NCI-H2029 treated with DMSO at 0.1 percent for 48 hours (cell line): ENCODE measurements at regions not wholly inside any gene's neighbourhood (a gene's known extent, or its start where the extent isn't known, plus 50 kb on each side); places are given as distances from the start of the nearest gene placed in this dataset.

Experiments used
- DNase-seq: peaks from one replicate; lab custom pipeline; 2025; lab: John Stamatoyannopoulos, UW

DNA sequence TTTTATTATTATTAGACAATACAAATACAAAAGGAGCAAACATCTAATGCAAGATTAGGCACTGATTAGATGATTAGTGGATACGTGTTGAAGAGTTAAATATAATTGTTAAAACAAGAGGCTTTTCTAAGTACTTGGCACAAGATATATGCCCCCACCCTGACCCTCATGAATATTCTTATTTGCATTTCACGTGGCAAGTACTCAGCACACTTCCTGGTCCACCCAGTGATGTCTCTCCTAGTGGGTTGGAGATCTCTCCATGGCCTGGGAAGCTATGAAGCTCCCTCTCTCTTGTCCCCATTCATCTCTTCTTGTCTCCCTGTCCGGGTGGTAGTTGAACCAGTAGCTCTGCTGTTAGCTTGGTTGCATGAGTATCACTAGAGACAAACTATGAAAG is 375.3 kb downstream of the ADRA2A start:
- no peak for DNase-seq

DNA sequence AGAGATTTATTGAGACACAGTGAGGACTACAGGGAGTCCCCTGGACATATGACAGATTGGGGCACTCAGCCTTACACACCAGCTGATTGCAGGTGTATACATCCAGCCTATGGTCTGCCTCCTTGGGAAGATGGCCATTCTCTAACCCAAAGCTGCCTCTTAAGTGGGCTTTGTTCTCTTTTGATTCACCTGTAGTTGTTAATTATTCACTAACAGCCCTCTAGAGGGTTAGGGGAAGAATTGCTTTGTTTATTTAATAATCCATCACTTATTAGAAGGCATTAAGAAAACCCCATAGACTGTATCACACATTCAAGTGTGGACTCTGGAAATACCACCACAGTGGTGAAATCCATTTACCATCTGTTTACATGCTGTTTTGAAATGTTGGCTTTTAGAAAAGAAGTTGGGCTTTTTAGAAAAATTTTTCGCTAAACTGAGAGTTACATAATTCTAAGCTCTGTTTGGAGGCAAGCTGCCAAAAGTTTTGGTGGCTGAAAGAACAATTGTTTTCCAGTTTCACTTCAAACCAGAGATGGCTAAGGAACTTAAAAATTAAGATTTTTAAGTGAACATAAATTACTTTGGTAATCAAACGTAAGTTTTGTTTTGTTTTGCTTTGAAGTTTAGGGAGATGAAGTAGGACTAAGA is 379.1 kb downstream of the ADRA2A start:
- DNase-seq, result no peak

DNA sequence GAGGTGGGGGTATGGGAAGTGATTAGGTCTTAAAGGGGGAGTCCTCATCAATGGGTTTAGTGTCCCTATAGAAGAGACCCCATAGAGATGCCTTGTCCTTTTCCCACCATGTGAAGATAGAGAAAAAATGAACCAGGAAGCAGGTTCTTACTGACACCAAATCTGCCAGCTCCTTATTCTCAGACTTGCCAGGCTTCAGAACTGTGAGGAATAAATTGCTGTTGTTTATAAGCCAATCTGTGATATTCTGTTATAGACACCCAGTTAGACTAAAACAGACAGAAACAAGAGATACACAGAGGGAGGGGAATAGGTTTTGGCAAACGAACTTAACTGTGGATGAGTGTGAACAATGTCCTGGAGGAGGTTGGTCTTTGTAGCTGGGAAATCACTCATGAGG is 381.4 kb downstream of the ADRA2A start:
- DNase-seq, result no peak

DNA sequence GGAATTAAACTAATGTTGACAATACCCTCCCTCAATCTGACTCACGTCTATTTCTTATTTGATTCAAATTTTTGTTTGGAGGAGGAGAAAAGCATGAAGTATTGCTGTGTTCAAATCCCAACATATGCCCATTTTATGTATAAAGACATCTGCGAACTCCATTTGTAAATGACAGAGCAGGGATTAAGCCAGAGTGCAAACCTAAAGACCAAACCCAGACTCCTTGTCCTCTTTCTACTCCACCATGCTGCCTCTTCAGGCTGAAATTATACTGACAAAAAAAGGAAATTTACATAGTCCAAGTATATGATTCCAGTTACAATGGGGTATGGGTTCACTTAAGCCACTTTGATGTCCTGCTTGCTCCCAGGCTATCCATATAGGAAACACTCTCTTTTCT is 383.1 kb downstream of the ADRA2A start:
- no peak for DNase-seq

DNA sequence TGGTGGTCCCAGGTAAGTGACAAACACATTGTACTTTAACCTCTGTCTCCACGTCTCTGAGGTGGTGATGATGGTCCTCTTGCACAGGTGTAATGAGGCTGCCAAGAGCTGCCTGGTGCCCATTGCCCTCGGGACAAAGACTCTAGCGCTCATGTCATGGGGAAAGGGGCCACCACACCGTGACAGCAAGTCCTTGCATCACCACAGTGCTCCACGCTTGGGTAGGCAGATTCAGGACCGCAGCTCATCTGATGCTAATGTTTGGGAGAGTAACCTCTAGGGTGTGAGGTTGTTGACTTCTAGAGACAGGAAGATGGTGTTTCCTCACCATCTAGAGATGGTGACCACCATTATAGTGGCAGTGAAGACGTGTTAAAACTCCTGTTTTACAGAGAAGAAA is 395.6 kb downstream of the ADRA2A start:
- DNase-seq, result no peak

DNA sequence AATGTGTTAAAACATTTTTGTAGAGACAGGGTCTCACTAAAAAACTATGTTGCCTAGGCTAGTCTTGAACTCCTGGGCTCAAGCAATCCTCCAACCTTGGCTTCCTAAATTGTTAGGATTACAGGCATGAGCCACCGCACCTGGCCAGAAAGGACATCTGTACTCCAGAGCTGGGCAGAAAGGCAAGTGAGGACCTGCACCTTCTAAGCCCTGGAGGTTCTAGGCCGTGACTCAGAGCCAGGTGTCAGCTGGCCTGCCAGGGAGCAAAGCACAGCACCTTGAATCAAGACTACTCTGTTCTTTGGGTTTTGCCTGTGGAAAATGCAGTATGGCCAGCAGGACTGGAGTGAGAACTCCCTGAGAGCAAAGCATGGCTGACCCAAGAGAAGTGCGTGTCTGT is 396.5 kb downstream of the ADRA2A start:
- DNase-seq, result no peak

DNA sequence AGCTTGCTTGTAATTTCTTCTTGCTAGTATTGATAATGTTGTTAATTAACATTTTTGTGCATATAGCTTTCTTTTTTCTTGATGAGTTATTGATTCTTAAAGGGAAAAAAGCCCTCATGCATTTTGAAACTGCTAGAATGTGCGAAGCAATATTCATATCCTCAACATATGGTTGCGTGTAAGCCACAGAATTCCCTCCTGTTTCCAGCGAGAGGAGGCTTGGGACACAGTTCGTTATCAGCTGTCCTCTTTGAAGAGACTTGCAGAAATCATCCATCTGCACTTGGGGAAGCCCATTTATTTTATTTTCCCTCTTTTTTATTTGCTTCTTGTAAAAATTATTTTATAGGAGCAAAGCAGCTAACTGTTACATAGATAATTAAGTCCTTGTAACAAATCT is 398.0 kb downstream of the ADRA2A start:
- DNase-seq, result no peak

DNA sequence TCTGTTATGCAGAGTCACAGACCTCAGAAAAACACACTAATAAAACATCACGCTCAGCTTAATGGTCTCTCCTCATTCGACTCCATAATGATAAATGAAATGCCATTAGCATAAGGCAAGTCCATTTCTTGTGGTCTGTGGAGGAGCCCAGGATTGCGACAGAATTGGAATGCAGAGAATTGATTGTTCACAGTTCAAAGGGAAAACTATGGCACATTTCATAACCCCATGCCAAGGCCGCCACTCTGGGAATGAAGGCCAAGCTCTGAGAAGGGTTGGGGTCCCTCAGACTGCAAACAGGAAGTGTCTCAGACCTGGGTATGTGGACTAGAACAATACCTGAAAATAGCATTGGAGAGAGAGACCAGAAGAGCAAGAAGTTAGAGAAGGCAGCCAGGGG is 398.9 kb downstream of the ADRA2A start:
- DNase-seq, result no peak

DNA sequence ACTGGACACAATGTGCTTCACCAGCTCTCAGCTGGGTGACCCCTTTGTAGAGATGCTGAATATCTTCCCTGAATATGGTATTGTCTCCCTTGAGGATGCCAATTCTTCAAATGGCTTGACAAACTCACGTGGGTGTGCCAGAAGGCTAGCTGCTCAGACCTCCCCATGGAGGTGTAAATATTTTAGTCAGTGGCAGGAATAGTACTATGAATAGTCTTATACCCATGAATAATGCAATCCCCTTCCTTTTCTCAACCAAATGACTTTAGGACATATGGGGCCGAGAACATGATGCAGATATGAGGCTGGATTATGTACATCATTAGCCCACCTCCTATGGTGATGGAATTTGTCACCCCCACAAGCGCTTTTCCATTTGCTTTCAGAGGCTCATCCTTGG is 401.8 kb downstream of the ADRA2A start:
- no peak for DNase-seq

DNA sequence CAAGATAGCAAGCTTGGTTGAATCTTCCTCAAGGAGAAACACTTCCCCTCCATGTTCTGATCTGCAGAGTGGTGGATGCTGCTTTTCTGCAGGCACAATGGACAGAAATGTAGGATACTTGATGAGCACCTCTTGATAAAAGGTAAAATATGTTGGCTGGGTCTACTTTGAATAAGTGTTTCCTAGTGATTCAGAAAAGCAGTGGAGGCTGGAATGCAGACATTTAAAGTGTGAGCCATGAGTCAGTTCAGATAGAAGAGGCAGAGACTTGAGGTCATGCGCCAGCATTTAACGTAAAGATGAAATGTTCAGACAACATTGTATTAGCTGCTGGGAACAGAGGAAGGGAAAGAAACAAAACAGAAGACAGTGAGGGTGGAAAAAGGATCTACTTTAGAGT is 403.1 kb downstream of the ADRA2A start:
- no peak for DNase-seq

DNA sequence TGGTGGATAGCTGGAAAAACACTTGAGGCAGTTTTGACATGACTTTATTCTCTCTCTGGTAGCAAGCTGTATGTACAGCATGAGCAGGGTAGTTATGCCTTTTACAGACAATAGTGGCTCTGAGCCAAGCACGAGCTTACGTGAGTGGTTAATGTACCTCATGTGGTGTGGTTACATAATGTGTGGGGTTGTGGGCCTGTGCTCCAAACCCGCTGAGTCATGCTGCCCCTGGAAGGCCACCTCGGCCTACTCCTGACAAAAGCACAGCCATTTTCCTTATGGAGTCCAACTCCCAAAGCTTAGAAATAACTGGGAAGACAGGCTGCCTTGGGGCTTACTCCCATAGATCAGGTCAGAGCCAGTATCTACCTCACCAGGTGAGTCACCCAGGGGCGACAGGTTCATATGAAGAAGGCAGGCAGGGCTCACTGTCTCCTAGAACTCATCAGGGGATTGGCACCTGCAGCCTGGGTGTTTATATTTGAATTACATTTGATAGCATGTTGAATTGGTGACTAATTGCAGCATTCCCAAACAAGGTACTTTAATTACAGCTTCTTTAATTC is 404.5 kb downstream of the ADRA2A start:
- DNase-seq, result no peak

DNA sequence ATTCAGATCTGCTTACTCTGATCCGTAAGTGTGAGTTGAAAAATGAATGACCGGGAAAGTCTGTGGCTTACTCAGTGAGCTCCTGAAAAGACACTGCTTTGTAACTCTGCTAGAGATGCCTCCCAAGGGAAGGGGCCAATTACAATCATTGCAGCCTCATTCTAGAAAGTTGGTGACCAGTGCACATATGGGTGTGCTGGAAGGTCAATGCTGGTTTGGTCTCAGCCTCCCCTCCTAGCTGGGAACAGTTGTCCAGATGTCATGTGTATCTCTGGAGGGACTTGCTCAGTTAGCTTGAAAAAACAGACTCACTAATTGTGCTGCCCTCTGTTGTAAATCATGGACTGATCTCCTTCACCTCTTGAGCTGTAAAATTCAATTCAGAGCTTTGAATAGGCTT is 405.0 kb downstream of the ADRA2A start:
- no peak for DNase-seq

DNA sequence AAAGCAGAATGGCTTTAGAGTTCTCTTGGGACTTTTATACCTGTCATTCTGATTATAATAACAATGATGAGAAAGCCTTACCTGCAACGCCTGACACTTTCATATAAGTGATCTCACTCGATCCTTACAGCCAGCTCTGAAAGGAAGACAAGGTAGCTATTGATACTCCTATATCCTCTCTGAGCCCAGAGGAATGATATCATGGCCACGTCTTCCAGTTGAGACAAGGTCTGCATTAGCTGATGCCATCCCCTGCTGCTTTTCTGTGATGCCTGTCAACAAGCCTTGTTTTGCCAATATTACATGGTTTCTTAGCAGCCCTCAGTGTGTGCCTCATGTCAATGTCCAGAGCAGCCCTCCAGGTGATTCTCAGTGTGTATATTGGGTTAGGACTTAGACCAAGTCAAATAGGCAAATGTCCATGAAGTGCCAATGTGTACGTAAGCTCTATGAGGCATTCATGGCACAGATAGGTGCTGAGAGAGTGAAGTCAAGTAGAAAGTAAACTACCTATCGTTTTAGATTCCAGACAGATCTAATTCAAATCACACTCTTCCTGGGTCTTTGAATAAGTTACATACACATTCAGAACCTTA is 405.9 kb downstream of the ADRA2A start:
- DNase-seq, result no peak

DNA sequence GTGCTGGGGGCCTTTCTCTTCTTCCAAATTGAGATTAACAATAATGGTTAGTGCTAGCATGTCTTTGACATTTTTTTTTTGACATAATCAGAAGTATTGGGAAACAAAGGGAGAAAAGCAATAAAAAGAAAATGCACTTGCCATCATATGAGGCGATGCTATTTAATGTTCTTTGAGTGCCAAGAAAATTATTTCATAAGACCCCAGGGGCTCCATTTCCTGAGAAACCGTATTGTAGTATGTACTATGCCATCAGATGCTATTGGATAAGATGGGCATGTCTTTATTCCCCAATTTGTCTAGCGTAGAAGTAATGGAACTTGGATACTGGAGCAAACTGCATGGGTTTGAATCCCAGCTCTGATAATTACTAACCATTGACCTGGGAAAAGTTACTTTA is 408.9 kb downstream of the ADRA2A start:
- DNase-seq, result no peak

DNA sequence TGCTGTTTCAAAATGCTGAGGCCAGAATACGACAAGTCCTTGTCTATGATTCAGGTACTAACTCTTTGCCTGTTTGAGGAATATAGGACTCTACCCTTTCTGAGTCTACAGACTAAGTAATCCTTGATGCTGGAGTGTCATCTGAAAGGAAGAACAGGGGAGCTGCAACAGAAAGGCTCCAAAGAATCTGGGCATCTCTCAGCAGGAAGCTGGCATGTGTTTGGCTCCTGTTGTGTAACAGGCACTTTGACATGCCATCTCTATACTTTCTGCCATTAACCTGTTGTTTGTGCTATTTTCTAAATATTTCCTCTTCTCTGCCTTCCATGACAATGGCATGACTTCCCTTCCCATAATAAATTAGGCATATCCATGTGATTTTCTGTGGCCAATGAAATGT is 409.5 kb downstream of the ADRA2A start:
- DNase-seq, result no peak

DNA sequence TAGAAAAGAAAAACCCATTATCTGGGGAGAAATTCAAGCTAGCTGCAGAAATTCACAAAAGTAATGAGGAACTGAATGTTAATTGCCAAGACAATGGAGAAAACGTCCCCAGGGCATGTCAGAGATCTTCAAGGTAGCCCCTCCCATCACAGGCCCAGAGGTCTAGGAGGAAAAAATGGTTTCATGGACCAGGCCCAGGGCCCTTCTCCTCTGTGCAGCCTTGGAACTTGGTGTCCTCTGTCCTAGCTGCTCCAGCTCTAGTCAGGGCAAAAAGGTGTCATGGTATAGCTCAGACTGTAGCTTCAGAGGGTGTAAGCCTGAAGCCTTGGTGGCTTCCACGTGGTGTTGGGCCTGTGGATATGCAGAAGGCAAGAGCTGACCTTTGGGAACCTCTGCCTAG is 411.8 kb downstream of the ADRA2A start:
- DNase-seq, result no peak

DNA sequence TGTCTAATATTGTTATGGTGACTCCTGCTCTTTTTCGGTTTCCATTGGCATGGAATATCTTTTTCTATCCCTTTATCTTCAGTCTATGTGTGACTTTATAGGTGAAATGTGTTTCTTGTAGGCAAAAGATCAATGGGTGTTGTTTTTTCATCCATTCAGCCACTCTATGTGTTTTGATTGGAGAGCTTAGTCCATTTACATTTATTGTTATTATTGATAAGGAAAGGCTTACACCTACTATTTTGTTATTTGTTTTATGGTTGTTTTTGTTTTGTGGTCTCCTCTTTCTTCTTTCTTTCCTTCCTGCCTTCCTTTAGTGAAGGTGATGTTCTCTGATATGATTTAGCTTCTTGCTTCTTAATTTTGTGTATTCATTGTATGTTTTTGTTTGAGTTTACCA is 414.3 kb downstream of the ADRA2A start:
- no peak for DNase-seq

DNA sequence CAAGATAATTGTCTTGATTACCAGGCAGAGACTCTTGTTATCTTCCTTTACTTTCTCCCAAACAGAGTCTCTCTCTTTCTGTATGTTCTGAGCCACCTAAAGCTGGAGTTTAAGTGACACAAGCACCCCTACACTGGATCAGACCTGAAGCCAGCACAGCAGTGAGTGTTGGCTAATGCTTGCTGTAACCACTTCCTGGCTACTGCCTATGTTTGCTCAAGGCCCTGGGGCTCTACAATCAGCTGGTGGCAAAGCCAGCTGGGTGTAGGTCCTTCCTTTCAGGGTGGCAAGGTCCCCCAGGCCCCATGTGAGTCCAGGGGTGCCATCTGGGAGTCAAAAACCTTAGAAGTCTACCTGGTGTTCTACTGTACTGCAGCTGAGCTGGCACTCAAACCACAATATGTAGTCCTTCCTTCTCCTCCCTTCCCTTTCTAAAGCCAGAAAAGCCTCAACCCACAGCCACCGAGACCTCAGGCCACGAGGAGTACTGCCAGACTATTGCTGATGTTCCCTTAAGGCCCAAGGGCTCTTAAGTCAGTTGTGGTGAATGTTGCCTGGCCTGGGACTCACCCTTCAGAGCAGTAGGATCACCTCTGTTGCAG is 416.3 kb downstream of the ADRA2A start:
- DNase-seq, result no peak

DNA sequence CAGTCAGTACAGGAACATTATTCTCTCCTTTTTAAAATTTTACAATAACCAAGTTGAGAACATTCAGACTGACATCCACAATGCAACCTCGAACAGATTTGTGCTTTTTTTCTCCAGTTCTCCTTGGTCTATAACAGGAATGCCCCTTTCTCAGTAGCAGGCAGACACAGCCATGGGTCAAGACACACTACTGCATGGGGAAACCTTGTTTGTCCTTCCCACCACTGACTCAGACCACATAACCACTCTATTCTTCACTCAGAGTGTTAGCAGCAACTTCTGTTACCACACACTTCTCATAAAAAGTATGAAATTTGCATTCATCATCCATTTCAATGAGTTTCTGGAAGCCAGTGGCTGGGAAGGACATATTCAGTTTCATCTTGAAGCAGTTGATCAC is 421.7 kb downstream of the ADRA2A start:
- no peak for DNase-seq

DNA sequence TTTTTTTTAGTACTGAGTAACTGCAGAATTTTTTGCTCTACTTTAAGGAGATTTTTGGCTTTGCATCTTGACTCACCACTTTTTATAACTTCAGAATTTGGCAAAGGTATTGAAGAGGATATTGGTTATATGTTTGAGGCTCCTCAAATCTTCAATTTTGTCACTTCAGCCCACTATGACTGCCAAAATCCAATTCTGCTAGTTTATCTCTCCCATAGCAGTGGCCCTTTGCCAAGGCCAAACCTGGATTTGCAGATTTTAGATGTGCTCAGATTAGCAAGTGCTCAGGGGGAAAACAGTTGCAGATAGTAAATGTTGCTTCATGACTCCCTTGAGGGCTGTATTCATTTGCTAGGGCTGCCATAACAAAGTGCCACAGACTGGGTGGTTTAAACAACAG is 427.5 kb downstream of the ADRA2A start:
- DNase-seq, result no peak

DNA sequence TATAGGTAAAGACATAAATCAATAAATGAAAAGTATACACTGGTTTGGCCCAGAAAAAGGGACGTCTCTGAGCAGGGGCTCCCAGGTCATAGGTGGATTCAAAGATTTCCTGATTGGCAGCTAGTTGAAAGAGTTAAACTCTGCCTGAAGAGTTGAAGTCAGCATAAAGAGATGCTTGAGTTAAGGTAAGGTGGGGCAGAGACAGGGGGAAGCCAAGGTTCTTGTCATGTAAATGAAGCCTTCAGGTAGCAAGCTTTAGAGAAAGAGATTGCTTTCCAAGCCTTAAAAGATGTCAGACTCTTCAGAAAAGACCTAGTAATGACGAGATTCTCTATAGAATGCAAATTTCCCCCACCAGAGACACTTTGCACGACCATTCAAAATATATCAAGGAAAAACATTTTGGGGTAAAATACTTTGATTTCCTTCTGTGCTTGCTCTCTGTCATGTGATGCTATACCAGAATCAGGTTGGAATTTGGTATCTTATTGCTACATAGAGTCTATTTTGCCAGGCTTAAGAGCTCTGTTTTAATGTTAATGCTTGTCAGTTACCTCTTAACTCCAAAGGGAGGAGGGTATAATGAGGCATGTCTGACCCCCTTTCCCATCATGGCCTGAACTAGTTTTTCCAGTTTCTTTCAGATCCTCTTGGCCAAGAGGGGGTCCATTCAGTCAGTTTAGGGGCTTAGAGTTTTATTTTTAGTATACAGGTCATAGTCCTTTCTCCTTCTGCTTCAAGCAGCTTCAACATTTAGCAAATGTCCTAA is 429.6 kb downstream of the ADRA2A start:
- no peak for DNase-seq

DNA sequence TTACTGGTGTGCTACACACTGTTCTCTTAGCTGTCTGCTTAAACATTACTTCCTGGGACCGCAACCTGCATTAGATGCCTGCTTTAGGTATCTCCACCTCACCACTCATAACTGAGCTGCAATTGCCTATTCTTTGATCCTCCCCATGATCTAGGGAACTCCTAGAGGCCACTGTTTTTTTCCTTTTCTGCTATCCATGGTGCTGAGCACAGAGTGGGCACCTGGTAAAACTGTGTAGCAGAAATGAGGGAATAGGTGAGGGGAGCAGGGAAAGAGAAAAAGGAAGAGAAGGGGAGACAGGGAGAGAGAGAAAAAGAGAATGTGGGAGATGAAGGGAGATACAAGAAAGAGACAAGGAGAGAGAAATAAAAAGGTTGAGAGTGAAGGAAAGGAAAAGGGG is 434.9 kb downstream of the ADRA2A start:
- DNase-seq, result no peak

DNA sequence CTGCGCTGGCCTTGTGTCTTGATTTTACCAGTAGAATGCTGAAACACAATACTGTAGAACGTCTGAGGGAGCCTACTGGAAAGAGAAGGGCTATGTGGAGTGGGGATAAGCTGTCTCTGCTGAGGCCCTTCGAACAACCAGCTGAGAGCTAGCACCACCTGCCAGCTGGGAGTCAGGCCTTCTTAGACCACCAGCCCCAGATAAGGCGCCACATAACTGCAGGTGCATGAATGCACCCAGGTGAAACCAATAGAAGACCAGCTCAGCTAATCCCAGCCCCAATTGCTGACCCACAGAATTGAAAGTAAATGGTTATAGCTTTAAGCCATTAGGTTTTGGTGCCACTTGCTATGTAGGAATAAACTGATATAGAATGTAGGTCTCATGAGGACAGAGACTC is 438.4 kb downstream of the ADRA2A start:
- DNase-seq, result no peak
